Esophagus (tissue), 2 donors: ENCODE measurements at regions not wholly inside any gene's neighbourhood (a gene's known extent, or its start where the extent isn't known, plus 50 kb on each side); places are given as distances from the start of the nearest gene placed in this dataset.

Experiments
- H3K27ac ChIP-seq, 2 donors: one replicate each; pipeline ENCODE4 v1.5.1; 2013; ENCODE audit warnings: low read depth in 2 of 2, mild to moderate bottlenecking in 2 of 2, inconsistent platforms in 1 of 2, low read length in 1 of 2, moderate library complexity in 1 of 2
- H3K27me3 ChIP-seq, 2 donors: one replicate each; pipeline ENCODE4 v1.6.1; 2013; ENCODE audit warnings: low read length in 2 of 2, control low read depth in 1 of 2, mild to moderate bottlenecking in 1 of 2; ENCODE audit not compliant: insufficient read depth in 2 of 2, control insufficient read depth in 1 of 2
- H3K36me3 ChIP-seq, 2 donors: one replicate each; pipeline ENCODE4 v1.6.1; 2013; ENCODE audit warnings: low read length in 1 of 2; ENCODE audit not compliant: control insufficient read depth in 2 of 2, insufficient read depth in 2 of 2
- H3K4me1 ChIP-seq, 2 donors: one replicate each; pipeline ENCODE4 v1.6.1; 2013; ENCODE audit warnings: low read length in 1 of 2; ENCODE audit not compliant: control insufficient read depth in 2 of 2, insufficient read depth in 2 of 2
- H3K4me3 ChIP-seq, 2 donors: one replicate each; pipeline ENCODE4 v1.5.1; 2013; ENCODE audit warnings: low read length in 2 of 2, mild to moderate bottlenecking in 2 of 2, low read depth in 1 of 2, moderate library complexity in 1 of 2
- H3K9me3 ChIP-seq, 2 donors: one replicate each; pipeline ENCODE4 v1.6.1; 2013; ENCODE audit warnings: mild to moderate bottlenecking in 2 of 2, low read depth in 1 of 2, low read length in 1 of 2, moderate library complexity in 1 of 2; ENCODE audit not compliant: control insufficient read depth in 2 of 2, insufficient read depth in 1 of 2
- WGBS, 2 donors: extraction: QIAGEN DNeasy Blood & Tissue Kit; methylation state at CpG; one replicate each; pipeline ENCODE4 v1.1.7; 2013; 5-methylcytosine and 5-hydroxymethylcytosine counted together
- donor health status: healthy with polysubstance abuse.
- donor health status: Bipolar disorder and iron deficiency.

- Histone ChIP-seq H3K27me3 (no peaks in the 10 kb centered on the region), H3K36me3 (no peaks in the 10 kb centered on the region), H3K4me1 (peaks cover 0 to 3% of the 10 kb centered on the region in 2 donors), H3K27ac (no peak overlapping the region), H3K9me3 (no peaks in the 10 kb centered on the region), H3K4me3 (no peak overlapping the region)
- 70 to 78% methylated on average over 8 of the region's 8 CpGs for WGBS, 2 donors
Measured at GRCh38 chr6:43915986-43916923, 146.2 kb downstream of the VEGFA start.

DNA sequence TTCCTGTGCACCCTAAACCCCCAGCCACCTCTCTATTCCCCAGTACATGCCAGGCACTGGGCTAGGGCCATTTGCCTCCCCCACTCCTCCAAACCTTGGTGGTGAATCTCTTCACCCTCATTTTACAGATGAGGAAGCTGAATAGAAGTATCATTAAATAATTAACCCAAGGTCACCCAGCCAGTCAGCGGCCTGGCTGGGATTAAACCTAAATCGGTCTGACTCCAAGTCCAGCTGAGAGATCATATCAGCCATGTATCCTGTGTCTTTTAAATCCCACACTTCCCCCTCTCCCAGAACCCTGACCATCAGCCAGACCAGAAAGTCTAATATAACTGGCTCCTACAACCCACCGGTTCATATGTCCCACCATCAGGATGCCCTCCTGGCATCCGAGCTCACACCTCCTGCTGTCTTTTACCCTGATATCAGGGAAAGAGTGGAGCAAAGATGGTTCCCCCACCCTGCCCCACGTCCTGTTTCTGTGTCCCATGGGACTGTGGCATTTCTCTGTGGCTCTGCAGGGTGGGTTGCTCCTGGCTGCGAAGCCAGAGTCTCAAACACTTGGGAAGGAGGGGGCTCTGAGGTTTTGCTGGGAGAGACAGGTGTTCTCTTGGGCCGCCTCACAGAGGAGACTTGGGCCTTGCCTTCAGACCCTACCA lies 145.3 kb downstream of the VEGFA start:
- Histone ChIP-seq H3K9me3 (no peaks in the 10 kb centered on the region), H3K4me1 (peaks cover 0 to 3% of the 10 kb centered on the region in 2 donors), H3K27me3 (no peaks in the 10 kb centered on the region), H3K36me3 (no peaks in the 10 kb centered on the region), H3K27ac (no peak overlapping the region), H3K4me3 (no peak overlapping the region)
- 86 to 87% methylated on average over 7 of the region's 7 CpGs for WGBS, 2 donors

DNA sequence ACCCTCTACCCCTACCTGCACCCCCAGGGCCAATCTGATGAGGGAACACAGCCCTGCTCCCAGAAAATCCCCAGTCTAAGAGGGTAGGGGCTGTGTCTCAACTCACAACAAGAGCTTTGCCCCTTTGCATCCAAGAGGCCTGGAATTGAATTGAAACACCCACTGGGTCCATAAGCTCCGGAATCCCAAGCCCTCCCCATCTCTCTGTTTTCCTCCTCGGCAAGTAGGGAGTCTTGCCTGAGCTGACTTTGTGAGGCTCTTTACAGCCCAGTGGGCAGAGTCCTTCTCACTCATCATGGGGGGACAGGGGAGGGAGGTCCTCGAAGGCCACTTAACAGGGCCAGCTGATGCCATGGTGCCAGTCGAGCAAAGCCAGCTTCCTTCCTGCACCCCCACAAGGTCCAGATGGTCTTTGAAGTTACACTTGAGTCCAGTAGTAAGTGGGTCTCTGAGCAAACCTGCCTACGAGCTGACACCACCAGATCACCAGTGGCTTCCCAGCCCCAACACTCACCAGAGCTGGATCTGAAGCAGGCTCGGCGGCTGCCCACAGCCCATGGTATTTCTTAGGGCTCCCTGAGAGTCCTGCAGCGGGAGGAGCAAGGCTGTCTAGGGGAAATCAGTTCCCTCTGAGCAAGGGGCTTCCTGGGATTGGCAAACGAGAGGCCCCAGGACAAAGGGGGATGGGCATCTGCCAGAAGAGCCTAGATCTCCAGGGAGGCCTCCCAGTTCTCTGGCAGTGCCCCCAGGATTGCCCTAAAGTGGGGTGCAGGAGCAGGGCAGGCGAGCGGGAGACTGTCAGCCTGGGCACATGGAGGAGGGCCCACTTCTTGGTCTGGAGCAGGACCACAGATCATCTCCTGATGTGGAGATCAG lies 144.5 kb downstream of the VEGFA start:
- Histone ChIP-seq H3K27ac (no peak overlapping the region), H3K4me1 (peaks cover 0 to 3% of the 10 kb centered on the region in 2 donors), H3K9me3 (no peaks in the 10 kb centered on the region), H3K4me3 (no peak overlapping the region), H3K36me3 (no peaks in the 10 kb centered on the region), H3K27me3 (no peaks in the 10 kb centered on the region)
- 88 to 92% methylated on average over 11 of the region's 11 CpGs for WGBS, 2 donors

- no peak overlapping the region for H3K27ac ChIP-seq
Measured at GRCh38 chr6:43913375-43914271, 143.6 kb downstream of the VEGFA start.

GRCh38 chr6:43912598-43913371 lies 142.8 kb downstream of the VEGFA start:
- Histone ChIP-seq H3K4me1 (peaks cover 0 to 3% of the 10 kb centered on the region in 2 donors), H3K36me3 (no peaks in the 10 kb centered on the region), H3K27ac (no peak overlapping the region), H3K27me3 (no peaks in the 10 kb centered on the region), H3K4me3 (no peak overlapping the region), H3K9me3 (no peaks in the 10 kb centered on the region)
- 74 to 83% methylated on average over 14 of the region's 14 CpGs for WGBS, 2 donors

More at GRCh38 chr6:43913375-43914271, 143.6 kb downstream of the VEGFA start:
- no peaks in the 10 kb centered on the region for H3K36me3 ChIP-seq
- H3K4me3 ChIP-seq, result no peak overlapping the region
- H3K4me1 ChIP-seq, result peaks cover 0 to 3% of the 10 kb centered on the region in 2 donors
- WGBS, 2 donors, result 74 to 75% methylated on average over 4 of the region's 4 CpGs
- H3K9me3 ChIP-seq, result no peaks in the 10 kb centered on the region
- H3K27me3 ChIP-seq, result no peaks in the 10 kb centered on the region

GRCh38 chr6:43912116-43912577 lies 142.1 kb downstream of the VEGFA start:
- Histone ChIP-seq H3K9me3 (no peaks in the 10 kb centered on the region), H3K27me3 (no peaks in the 10 kb centered on the region), H3K27ac (no peak overlapping the region), H3K4me1 (peaks cover 0 to under 1% of the 10 kb centered on the region in 2 donors), H3K36me3 (no peaks in the 10 kb centered on the region), H3K4me3 (no peak overlapping the region)
- WGBS, 2 donors, result 85 to 89% methylated on average over 7 of the region's 7 CpGs

DNA sequence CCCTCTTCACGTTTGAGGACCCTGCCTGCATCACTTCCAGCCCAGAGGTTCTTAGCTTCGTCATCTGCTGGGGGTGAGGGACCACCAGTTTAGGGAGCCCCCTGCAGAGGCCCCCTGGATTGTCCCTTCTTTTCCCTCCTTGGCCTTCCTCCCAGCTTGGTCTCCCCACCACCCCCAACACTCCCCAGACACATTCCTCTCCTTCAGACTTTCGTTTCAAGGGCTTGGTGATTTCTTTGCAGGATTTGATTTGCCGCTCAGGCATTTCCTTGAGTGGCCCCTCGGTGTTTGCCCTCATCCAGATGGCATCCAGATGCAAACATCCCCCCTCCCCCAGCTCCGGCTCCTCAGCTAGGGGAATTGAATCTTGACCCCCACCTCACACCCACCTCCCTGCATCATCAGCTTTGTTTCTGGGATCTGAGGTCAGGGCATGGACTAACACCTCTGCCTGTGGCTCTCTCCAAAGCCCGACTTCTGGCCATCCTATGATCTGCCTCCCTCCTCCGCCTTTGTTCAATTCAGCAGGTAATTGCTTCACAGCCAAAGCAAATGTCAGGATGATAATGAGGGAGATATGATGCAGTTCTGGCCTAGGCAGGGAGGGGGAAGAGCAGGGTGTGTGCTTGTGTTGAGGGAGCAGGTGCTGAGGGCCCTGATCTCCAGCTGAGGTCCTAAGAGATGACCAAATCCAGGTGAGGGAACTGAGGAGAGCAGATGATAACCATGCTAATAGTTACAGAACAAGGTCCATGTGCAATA lies 141.5 kb downstream of the VEGFA start:
- no peaks in the 10 kb centered on the region for H3K27me3 ChIP-seq
- no peaks in the 10 kb centered on the region for H3K36me3 ChIP-seq
- 80 to 83% methylated on average over 8 of the region's 8 CpGs for WGBS, 2 donors
- no peak overlapping the region for H3K27ac ChIP-seq
- H3K9me3 ChIP-seq, result no peaks in the 10 kb centered on the region
- no peaks in the 10 kb centered on the region for H3K4me1 ChIP-seq
- H3K4me3 ChIP-seq, result no peak overlapping the region
